ENCODE measurements at regions not wholly inside any gene's neighbourhood (a gene's known extent, or its start where the extent isn't known, plus 50 kb on each side); places are given as distances from the start of the nearest gene placed in this dataset.

DNA sequence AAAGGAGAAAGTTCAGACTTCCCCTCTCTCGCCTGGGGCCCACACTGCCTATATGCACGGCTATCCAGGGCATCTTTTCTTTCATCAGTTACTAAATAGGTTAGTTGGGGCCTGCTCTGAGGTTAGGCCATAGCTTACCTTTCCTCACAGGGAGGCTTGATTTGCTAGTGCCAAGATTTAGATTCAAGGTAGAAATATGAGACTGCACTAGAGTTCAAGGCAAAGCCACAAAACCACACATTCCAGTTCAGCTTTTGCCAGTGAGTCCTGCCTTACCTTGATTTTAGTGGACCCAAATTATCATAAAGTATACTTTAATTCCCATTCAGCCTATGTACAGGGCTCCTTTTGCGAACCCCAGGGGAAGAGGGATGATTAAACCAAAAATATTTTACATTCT lies 762.8 kb downstream of the PDHA2 start:
- intact Hi-C loops (cut with DNase I): no loop called here
- ATAC-seq (no peak), DNase-seq (no peak)
- Histone ChIP-seq H3K27me3 (no peaks in the 10 kb centered on the region), H3K27ac (no peak overlapping the region), H3K4me3 (no peak overlapping the region), H3K4me1 (peaks cover 17% of the 10 kb centered on the region), H3K9me3 (no peaks in the 10 kb centered on the region), H3K36me3 (replicated peaks in 1 of 2; ENCODE audit: insufficient read depth in 1 of 2, low read depth in 2 of 2) (no peaks in the 10 kb centered on the region)
- 76 to 94% methylated on average over 3 of the region's 3 CpGs for WGBS, 2 donors
- no peak for TF ChIP-seq POLR2A (IDR thresholded peaks at IDR 0.05)
- TF ChIP-seq, protein P1, sequence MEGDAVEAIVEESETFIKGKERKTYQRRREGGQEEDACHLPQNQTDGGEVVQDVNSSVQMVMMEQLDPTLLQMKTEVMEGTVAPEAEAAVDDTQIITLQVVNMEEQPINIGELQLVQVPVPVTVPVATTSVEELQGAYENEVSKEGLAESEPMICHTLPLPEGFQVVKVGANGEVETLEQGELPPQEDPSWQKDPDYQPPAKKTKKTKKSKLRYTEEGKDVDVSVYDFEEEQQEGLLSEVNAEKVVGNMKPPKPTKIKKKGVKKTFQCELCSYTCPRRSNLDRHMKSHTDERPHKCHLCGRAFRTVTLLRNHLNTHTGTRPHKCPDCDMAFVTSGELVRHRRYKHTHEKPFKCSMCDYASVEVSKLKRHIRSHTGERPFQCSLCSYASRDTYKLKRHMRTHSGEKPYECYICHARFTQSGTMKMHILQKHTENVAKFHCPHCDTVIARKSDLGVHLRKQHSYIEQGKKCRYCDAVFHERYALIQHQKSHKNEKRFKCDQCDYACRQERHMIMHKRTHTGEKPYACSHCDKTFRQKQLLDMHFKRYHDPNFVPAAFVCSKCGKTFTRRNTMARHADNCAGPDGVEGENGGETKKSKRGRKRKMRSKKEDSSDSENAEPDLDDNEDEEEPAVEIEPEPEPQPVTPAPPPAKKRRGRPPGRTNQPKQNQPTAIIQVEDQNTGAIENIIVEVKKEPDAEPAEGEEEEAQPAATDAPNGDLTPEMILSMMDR (IDR thresholded peaks at IDR 0.05): no peak

DNA sequence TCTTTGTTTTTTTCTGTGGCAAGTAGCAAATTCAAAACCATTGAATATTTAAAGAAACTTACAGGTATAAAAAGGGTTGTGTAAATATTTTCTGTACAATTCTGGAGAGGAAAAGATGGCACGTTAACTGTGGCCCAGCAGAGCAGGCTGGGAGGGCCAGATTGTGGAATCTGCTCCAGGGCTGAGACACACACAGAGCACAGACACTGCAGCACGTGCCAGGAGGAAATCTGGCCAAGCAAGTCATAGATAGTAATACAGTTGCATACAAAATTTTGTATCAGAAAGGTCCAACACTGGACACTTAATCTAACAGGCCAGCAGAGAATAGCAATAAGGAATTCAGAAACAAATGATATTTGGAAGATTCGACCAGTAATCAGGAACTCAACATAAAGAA lies 763.7 kb downstream of the PDHA2 start:
- TF ChIP-seq, protein P1 (IDR thresholded peaks at IDR 0.05): no peak
- TF ChIP-seq POLR2A (IDR thresholded peaks at IDR 0.05): no peak
- Histone ChIP-seq H3K9me3 (no peaks in the 10 kb centered on the region), H3K36me3 (replicated peaks in 1 of 2; ENCODE audit: insufficient read depth in 1 of 2, low read depth in 2 of 2) (no peaks in the 10 kb centered on the region), H3K27ac (no peak overlapping the region), H3K4me3 (no peak overlapping the region), H3K27me3 (no peaks in the 10 kb centered on the region), H3K4me1 (peaks cover 12% of the 10 kb centered on the region)
- 28 to 45% methylated on average over 3 of the region's 3 CpGs for WGBS, 2 donors
- intact Hi-C loops (cut with DNase I): no loop called here
- no peak for DNase-seq
- no peak for ATAC-seq

- Histone ChIP-seq H3K27me3 (no peaks in the 10 kb centered on the region), H3K9me3 (no peaks in the 10 kb centered on the region), H3K27ac (no peak overlapping the region), H3K36me3 (replicated peaks in 1 of 2; ENCODE audit: insufficient read depth in 1 of 2, low read depth in 2 of 2) (no peaks in the 10 kb centered on the region), H3K4me1 (no peaks in the 10 kb centered on the region), H3K4me3 (no peak overlapping the region)
- TF ChIP-seq POLR2A (IDR thresholded peaks at IDR 0.05): no peak
- TF ChIP-seq, protein P1 (IDR thresholded peaks at IDR 0.05): no peak
- intact Hi-C loops (cut with DNase I): no loop called here
- ATAC-seq: no peak
- DNase-seq: no peak
Measured at GRCh38 chr4:96606451-96606850, 766.6 kb downstream of the PDHA2 start.

- WGBS, 2 donors: 59 to 62% methylated on average over 3 of the region's 3 CpGs
- TF ChIP-seq POLR2A (IDR thresholded peaks at IDR 0.05): no peak
- TF ChIP-seq, protein P1 (IDR thresholded peaks at IDR 0.05): no peak
- intact Hi-C loops (cut with DNase I): no loop called here
Measured at GRCh38 chr4:96626023-96626422, 786.1 kb downstream of the PDHA2 start.

GRCh38 chr4:96630839-96631238 lies 790.9 kb downstream of the PDHA2 start:
- TF ChIP-seq, protein P1 (IDR thresholded peaks at IDR 0.05): no peak
- TF ChIP-seq POLR2A (IDR thresholded peaks at IDR 0.05): no peak
- Histone ChIP-seq H3K27ac (no peak overlapping the region), H3K4me3 (no peak overlapping the region), H3K4me1 (no peaks in the 10 kb centered on the region), H3K9me3 (no peaks in the 10 kb centered on the region), H3K36me3 (replicated peaks in 1 of 2; ENCODE audit: insufficient read depth in 1 of 2, low read depth in 2 of 2) (no peaks in the 10 kb centered on the region), H3K27me3 (no peaks in the 10 kb centered on the region)
- no peak for ATAC-seq
- WGBS, 2 donors: 76 to 87% methylated on average over 2 of the region's 2 CpGs
- intact Hi-C loops (cut with DNase I): no loop called here
- DNase-seq: no peak

More at GRCh38 chr4:96626023-96626422, 786.1 kb downstream of the PDHA2 start:
- H3K27ac ChIP-seq: no peak overlapping the region
- no peak overlapping the region for H3K4me3 ChIP-seq
- no peaks in the 10 kb centered on the region for H3K27me3 ChIP-seq
- H3K9me3 ChIP-seq: no peaks in the 10 kb centered on the region
- H3K36me3 ChIP-seq (replicated peaks in 1 of 2; ENCODE audit: insufficient read depth in 1 of 2, low read depth in 2 of 2): no peaks in the 10 kb centered on the region
- no peak for ATAC-seq
- DNase-seq: no peak
- H3K4me1 ChIP-seq: no peaks in the 10 kb centered on the region

Data from body of pancreas (tissue), 4 donors.